ENCODE measurements at regions not wholly inside any gene's neighbourhood (a gene's known extent, or its start where the extent isn't known, plus 50 kb on each side); places are given as distances from the start of the nearest gene placed in this dataset.

DNA sequence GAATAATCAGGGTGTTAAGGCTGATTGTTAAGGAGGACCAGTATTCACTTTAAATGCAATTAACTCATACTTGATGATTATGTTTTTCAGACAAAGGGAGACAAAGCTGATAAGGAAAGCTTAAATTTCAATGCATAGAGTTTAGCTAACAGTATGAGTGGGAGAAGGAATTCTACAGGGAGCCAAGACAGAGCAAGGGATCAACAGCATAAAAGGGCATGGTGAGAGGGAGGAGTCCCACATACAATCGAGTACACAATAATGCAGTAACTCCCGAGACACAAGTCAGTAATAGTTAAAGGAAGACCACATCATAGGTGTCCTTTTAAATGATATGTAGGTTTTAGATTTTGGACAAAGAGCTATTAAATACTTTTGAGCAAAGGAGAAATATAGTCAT is 191.7 kb upstream of the PTPRD start:
- TF ChIP-seq, protein P1, sequence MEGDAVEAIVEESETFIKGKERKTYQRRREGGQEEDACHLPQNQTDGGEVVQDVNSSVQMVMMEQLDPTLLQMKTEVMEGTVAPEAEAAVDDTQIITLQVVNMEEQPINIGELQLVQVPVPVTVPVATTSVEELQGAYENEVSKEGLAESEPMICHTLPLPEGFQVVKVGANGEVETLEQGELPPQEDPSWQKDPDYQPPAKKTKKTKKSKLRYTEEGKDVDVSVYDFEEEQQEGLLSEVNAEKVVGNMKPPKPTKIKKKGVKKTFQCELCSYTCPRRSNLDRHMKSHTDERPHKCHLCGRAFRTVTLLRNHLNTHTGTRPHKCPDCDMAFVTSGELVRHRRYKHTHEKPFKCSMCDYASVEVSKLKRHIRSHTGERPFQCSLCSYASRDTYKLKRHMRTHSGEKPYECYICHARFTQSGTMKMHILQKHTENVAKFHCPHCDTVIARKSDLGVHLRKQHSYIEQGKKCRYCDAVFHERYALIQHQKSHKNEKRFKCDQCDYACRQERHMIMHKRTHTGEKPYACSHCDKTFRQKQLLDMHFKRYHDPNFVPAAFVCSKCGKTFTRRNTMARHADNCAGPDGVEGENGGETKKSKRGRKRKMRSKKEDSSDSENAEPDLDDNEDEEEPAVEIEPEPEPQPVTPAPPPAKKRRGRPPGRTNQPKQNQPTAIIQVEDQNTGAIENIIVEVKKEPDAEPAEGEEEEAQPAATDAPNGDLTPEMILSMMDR (IDR thresholded peaks at IDR 0.05) = no peak
- TF ChIP-seq POLR2A (IDR thresholded peaks at IDR 0.05) = no peak

All from transverse colon (tissue), 3 donors.